NCI-H510A treated with DMSO at 0.1 percent for 48 hours (cell line): ENCODE measurements at regions not wholly inside any gene's neighbourhood (a gene's known extent, or its start where the extent isn't known, plus 50 kb on each side); places are given as distances from the start of the nearest gene placed in this dataset.
"Not testable (repeated sequence)": the region's sequence is repeated elsewhere in the genome, so short reads cannot be mapped to it uniquely, and the experiment has no call there.

Source experiments
- DNase-seq: peaks from one replicate; lab custom pipeline; 2025; lab: John Stamatoyannopoulos, UW

DNA sequence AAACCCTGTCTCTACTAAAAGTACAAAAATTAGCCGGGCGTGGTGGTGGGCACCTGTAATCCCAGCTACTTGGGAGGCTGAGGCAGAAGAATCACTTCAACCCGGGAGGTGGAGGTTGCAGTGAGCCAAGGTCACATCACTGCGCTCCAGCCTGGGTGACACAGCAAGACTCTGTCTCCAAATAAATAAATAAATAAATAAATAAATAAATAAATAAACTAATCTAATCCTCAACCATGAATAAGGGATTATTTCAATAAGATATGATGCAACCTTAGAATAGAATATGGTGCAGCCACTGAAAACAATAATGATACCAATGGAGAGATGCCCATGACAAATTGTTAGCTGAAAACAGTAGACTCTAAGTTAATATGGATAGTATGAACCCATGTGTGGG, 270.0 kb downstream of the MEX3B start:
- not testable (repeated sequence) for DNase-seq

DNA sequence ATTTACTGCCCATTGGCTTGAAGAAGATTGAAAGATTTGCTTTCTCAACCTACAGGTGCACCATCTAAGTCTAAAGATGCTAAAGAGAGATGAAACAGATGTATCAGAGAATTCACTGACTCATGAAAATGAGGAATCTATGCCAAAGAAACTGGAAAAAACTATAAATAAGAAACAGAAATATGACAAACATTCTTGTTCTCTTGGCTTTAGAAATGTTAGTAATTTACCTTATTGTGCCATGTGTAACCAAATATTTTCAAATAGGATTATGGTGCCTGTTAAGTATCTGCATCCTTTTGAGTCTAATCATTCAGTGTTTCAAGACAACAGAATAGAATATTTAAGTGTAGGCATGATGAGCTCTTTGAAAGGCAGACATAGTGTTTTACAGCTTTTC, 271.5 kb downstream of the MEX3B start:
- no peak for DNase-seq

DNA sequence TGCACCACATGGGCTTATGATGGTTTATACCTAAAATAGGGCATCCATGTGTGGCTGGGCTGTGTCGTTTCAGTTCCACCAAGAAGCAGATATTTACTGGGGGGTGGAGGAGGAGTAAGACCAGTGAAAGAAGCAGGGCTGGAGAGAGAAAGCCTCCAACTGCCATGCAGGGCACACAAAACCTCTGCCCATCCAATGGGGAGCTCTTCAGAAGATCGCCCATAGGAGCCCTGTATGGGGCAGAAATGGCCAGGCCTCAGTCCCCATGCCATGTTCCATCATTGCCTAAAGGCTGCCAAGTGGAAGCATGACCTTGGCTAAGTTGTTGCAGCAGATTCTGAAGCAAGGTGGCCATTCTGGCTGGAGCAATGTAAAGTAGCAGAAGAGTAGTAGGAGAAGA, 277.0 kb downstream of the MEX3B start:
- no peak for DNase-seq

DNA sequence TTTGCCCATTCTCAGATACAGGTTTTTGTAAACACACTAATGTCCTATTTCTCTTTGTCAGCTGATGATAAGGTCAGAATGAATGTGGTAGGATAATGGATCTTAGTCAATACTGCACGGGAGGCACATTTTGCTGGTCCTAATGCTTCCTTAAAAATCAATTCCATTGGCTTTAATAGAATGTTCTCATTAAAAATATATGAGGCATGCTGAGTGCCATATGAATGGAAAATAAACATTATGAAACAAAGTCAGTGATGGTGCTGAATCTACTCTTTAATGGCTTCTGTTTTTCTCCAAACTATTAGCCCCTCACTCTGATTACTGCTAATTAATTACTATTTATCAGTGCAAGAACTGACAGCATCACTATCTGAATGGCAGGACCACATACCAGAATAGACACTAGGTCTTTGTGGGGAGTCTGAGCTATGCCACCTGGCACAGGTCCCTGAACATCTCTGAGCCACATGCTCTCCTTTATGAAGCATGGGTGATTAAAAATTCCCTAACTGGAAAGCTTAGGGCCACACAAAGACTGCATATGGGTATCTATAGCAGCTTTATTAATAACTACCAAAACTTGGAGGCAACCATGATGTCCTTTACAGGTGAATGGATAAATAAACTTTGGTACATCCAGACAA, 278.9 kb downstream of the MEX3B start:
- DNase-seq: no peak

DNA sequence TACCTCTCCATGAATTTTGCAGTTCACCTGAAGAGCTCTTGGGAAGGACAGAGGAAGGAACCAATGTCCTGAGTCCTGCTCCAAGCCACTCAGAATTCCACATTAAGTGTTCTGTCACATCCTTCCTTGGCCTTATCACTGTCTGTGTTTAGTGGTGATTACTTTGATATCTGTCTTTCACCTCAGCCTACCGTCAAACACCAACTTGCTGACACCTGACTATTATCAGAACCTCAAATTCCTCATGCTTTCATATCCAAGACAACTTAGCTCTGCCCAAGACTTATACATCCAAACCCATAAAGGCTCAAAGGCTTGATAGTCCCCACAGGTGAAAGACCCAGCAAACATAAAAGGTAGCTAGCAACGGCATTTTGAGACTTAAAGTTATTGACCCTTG, 280.0 kb downstream of the MEX3B start:
- DNase-seq: no peak

DNA sequence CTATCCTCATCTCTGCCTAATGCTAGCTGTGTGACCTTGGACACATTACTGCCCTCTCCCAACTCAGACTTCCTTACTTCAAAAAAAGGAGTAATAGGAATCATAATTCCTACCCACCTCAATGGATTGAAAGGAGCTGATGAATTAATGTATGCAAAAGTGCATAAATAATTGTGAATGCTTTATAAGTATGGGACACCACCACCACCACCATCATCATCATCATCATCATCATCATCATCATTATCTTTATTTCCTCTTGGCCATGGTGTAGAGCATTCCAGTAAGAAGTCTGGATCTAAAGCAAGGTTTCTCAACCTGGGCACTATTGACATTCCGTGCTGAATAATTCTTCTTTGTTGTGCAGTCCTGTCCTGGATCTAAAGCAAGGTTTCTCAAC, 282.5 kb downstream of the MEX3B start:
- no peak for DNase-seq

DNA sequence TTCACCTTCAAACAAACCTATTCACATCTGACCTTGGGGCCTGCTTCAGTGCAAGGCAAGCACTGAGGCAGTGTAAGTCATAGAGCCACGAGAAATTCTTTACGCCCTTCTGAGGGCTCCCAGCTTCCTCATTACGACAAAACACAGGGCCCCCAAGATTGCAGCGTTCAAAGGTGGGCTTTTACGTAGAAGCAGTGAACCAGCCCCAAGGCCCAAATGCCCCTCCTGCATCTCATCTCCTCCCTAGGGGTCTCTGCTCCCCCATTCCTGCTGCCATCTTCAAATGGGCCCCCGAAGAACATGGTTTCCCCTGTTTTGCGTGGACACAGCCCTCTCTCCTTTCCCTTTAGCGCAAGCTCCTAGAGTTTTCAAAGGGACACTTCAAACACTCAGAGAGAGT, 285.1 kb downstream of the MEX3B start:
- no peak for DNase-seq

DNA sequence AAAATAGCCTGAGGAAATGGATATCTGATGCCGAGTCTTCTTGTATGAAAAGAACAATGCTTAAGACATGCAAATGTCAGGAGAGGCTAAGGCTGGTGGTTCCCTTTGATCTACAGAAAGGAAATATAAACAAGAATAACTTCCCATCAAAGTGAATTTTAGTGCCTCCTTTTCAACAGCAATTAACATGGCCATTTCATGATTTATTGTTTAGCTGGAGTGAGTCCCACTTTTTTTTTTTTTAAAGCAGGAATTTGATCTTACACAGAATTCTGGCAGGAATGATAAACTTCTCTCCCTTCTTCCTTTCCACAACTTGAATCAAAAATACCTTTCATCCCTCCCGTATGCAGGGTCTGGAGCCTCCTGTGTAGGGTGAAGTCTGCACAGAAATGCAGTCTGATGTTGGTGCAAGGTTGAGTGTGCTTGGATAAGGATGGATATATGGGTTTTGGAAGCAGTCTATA, 287.0 kb downstream of the MEX3B start:
- no peak for DNase-seq

DNA sequence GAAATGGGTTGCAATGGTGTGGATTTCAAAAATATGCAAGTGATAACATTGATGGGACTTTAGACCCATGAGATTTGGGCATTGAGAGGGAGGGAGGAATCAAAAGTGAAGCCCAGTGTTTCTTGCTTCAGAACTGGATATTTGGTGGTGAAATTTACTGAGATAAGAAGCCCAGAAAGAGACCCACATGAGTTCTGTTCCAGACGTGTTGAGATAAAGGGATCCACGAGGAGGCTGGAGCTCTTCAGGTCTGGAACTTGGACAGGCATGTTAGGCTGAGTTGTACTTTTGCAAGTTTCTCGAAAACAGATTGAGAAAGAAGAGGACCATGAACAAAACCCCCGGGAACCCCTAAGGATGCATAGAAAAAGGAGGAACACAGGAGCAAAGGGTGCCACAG, 290.2 kb downstream of the MEX3B start:
- no peak for DNase-seq

DNA sequence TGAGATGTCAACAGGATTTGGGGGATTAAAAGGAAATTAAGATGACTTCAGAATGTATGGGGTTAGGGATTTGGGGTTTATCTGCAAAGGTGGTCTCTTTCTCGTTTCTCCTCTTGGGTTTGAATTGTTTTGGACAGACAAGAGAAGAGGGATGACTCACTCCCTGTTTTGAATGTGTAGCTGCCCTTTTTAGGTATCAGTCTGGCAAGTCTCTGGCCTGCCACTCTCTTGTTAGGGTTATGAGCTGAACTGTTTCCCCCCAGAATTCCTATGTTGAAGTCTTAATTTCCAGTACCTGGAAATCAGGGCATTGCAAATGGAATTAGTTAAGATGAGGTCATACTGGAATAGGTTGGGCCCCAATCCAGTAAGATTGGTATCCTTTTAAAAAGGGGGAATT, 291.7 kb downstream of the MEX3B start:
- no peak for DNase-seq

DNA sequence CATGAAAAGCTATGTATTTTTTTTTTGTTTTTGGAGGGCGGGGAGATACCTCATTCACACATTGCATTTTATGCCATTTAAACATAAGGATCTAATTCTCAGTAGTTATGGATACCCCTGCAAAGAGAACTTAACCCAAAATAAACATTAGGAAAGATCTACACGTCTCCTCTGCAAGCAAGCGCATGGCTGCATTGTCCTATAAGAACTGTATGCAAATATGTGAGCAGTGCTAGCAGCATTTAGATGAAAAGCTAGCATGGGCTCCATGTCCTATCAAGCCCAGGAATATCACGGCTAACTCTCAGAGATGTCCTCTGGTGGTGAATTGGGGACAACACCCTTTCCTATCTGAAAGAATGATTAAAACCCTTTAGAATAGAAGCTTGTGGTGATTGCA, 292.8 kb downstream of the MEX3B start:
- peak; percentile 16 for DNase-seq

DNA sequence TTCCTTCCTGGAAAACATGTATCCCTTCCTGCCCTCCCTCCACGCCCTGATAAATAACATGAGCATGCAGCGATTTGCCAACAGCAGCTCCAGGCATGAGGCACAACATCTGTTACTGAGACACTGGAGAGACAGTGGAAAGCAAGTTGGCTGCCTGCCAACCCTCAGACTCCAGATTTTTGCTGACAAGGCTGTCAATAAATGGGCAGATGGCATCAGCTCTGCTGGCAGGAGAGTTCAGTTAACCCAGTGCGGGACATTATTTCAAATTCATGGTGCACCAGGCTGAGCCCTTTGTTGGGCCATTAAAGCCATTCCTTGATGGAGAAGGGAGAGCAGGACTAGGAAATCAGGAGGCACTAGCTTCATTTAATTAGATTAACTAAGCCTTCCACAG, 293.3 kb downstream of the MEX3B start:
- peak; percentile 88 for DNase-seq

DNA sequence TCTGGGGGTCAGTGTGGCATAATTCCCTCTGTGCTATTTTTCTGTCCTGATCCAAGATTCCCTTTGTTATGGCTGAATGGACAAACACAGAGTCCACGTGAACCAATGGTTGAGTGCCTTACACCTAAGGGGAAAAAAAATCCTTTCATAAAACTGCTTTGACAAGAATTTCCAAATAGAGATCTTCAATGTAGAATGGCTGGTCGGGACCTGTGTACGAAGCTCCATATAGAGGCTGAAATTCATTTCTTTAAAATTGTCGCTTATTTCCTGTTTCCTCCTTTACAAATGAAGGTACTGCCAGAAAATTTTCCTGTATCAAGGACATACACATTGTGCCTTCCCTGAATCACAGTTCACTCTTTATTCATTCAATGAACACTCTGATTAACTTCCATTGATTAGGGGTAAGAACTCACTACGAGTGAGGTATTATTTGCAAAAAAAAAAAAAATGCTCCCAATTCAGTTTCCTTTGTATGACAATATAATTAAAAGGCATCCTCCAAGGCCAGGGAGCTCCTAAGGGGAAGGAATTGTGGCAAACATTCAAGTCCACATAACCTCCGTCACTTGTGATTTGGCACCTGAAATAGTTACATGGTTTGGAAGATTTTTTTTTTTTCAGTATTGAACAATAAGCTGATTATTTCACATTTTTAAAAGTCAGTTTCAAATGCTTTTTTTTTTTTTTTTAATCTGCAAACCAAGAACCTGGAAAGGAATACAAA, 293.8 kb downstream of the MEX3B start:
- DNase-seq: no peak

DNA sequence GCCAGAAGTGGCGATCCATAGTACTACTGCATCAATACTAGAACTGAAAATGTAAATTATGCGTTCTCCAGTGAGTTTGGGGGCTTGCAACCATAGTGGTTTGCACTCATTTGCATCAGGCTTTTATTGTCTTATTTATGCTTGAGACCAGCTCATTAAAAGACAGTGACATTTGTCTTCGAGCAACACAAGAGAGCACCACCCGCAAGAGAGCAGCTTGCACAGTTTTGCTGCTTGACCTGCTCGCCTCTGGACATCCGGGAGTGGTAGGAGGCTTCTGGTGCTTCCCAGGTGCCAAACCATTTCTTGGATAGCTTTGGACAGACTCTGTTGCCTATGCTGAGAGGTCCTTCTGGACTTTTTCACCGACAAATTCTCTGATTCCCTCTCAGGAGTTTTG, 294.6 kb downstream of the MEX3B start:
- no peak for DNase-seq

DNA sequence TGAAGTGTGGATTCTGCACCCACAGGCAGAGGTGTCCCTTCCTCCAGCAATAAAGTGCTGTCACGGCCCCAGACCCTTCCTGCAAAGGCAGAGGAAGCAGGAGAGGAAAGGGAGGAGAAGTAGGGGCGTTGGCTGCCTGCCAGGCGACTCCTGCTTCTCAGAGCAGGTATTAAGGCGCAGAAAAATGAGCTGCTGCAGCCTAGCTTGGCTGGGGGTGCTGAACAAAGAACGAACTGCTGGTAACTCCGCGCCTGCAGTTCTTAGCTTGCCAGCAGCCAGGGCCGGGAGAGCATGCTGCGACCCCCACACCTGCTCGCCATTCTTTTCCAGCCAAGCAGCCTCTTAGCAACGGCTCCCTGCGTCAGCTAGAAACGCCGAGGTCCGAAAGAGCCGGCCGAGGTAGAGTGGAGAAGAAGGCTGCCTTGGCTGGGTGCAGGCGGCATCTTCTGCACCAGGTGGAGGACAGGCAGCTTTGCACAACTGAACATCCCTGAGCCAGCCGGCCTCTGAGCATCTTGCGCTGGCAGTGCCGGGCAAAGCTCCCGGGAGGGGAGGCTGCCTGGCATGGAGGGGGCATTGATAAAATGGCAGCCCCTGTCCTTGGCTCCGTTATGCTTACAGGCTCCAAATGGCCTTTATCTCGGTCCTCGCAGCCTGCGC, 296.0 kb downstream of the MEX3B start:
- peak; percentile 2 for DNase-seq

DNA sequence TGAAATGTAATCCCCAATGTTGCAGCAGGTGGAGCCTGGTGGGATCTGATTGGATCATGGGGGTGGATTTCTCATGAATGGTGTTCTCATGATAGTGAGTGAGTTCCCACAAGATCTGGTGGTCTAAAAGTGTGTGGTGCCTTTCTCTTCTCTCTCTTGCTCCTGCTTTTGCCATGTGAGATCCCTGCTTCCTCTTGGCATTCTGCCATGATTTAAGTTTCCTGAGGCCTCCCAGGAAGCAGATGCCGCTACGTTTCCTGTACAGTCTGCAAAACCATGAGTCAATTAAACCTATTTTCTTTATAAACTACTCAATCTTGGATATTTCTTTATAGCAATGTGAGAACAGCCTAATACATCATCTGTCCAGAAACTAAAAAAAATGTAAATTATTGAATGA, 298.3 kb downstream of the MEX3B start:
- peak; percentile 4 for DNase-seq

DNA sequence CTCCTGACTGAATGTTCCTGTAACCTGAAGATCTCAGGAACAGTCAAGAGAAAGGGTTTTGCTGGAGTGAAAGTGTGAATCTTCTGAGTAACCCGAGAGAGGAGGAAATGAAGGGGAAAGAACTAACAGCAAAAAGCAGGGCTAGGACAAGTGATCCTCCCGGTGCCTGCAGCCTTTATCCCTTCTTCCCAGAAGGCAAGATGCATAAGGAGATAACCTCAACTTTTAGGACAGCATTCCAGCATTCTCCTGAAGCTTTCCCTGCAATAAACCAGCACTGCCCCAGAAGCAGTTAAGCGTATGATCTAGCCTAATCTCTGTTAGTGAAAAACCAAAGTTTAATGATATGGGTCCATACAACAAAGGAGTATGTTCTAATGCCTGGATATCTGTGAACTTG, 298.8 kb downstream of the MEX3B start:
- no peak for DNase-seq

DNA sequence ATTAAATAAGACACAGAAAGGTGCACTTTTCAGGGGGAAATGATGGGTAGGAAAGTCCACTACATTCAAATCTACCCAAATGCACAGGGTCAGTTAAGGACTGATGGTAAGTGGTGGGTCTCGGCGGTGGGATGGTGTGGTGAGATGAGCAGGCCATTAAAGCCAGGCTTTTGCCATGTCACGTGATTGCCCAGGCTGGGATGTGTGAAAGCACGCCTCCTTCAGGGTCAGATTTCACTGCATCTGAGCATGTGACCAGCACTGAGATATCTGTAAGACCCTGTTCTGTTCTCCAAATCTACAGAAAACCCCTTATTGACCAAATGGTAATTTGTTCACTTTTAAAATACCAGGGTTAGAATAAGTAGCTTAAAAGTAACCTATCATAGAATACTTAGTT, 301.5 kb downstream of the MEX3B start:
- DNase-seq: no peak

DNA sequence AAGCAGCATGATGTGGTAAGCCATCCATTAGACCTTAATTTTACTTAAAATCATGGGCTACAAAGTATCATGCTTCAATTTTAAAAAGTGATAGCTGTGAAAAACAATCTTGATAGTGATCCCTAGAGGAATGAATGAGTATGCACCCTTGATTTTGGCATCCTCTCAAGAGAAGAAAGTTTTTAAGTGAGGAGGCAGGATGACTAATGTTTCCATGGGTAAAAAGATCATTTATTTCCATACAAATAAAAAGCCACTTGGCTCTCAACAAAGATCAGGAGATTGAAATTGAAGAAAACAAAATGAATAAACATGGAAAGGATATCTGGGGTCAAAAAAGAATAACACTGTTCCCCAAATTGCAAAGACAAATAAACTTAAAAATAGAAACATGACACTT, 305.4 kb downstream of the MEX3B start:
- no peak for DNase-seq

DNA sequence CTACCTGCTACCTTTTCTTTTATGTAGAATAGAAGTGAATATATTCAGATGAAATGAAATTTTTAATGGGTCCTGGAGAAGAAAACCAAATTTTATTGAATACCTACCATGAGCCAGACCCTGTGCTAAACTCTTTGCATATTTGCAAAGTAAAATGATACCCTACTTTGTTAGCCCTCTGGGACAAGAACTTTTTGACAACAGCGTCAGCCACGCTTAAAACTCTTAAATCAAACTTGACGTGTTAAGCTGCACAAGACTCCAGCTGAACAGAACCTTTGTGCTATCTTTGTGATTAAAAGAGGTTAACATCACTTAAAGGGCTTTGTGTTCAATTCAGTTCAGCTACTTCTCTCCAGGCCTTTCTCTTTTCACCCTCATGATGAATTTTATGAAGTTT, 316.5 kb downstream of the MEX3B start:
- DNase-seq: no peak

DNA sequence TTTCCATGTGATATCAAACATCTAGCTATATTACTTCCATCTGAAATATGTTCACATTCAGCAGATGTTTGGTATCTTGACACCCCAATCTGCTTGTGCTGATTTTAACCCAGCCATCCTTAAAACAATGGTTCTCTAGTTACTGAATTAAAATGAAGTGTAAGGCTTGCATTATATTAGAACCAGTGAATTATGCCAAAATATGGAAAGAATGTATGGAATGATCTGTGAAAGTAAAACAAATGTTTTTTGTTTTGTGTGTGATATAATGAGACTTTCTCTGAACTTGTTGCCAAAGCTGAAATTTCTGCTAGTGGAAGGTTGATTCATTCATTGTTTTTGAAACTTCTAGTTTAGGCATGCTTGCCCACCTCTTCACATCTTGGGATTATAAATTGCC, 317.1 kb downstream of the MEX3B start:
- no peak for DNase-seq

DNA sequence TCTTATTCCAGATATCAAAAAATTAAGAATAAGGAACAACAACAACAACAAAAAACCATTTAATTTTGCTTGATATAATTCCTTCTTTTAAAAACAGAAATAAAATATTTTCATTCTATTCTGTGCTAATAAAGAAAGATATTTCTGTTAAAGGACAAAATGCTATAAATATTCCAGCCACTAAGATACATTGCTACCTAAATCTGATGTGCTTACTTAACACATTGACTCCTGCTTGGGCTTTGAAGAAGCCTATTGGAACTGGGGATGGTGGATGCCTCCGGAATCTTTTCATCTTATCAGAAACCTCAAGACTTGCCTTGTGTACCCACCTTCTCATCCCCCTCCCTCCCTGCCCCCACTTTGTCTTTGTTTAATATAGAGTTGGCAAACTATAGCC, 320.2 kb downstream of the MEX3B start:
- DNase-seq: no peak

DNA sequence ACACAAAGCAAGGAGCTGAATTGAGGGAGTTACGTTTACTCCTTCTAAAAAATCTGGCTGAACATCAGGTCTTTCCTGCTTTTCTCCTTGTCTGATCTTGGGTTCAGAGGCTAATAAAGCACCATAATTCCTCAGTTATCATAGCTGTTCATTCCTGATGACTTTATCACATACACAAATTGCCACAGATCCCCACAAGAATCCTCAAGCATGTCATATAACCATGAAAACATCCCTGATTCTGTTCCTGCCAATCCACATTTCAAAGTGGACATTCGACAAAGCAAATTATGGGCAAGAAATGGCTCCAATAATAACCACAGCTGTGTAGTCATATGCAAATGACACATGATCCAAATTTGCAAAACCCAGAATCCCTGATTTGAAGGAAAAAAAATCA, 321.3 kb downstream of the MEX3B start:
- DNase-seq: no peak
